ENCODE measurements at regions not wholly inside any gene's neighbourhood (a gene's known extent, or its start where the extent isn't known, plus 50 kb on each side); places are given as distances from the start of the nearest gene placed in this dataset.

GRCh38 chr5:60101573-60101972 lies 208.0 kb upstream of the PDE4D start:
- no peaks in the 10 kb centered on the region for H3K36me3 ChIP-seq
- H3K4me3 ChIP-seq = no peak overlapping the region
- TF ChIP-seq CTCF (IDR thresholded peaks at IDR 0.05) (no peak), POLR2AphosphoS5 (IDR thresholded peaks at IDR 0.05) (no peak), POLR2A (IDR thresholded peaks at IDR 0.05) (no peak), EP300 (IDR thresholded peaks at IDR 0.05) (no peak)
- no peaks in the 10 kb centered on the region for H3K4me1 ChIP-seq
- H3K27ac ChIP-seq = no peak overlapping the region
- no peaks in the 10 kb centered on the region for H3K27me3 ChIP-seq
- no peak for DNase-seq
- 63 to 83% (median 73%) methylated on average over 1 of the region's 1 CpG for WGBS, 5 donors
- no peaks in the 10 kb centered on the region for H3K9me3 ChIP-seq
- intact Hi-C loops (cut with DNase I; ENCODE audit: low total_unique reads) = no loop called here

GRCh38 chr5:60092671-60093422 lies 199.3 kb upstream of the PDE4D start:
- Histone ChIP-seq H3K36me3 (no peaks in the 10 kb centered on the region), H3K4me3 (no peak overlapping the region), H3K27ac (no peak overlapping the region), H3K4me1 (no peaks in the 10 kb centered on the region), H3K27me3 (no peaks in the 10 kb centered on the region), H3K9me3 (peaks cover 0 to 4% (median under 1%) of the 10 kb centered on the region in 4 donors)
- intact Hi-C loops (cut with DNase I; ENCODE audit: low total_unique reads) = no loop called here
- WGBS, 5 donors = 63 to 87% (median 80%) methylated on average over 6 of the region's 6 CpGs
- no peak for DNase-seq
- TF ChIP-seq CTCF (IDR thresholded peaks at IDR 0.05) (no peak), EP300 (IDR thresholded peaks at IDR 0.05) (no peak), POLR2A (IDR thresholded peaks at IDR 0.05) (no peak), POLR2AphosphoS5 (IDR thresholded peaks at IDR 0.05) (no peak)

GRCh38 chr5:60086583-60086982 lies 193.1 kb upstream of the PDE4D start:
- no peaks in the 10 kb centered on the region for H3K4me1 ChIP-seq
- no peak overlapping the region for H3K4me3 ChIP-seq
- DNase-seq = no peak
- H3K27me3 ChIP-seq = no peaks in the 10 kb centered on the region
- no peaks in the 10 kb centered on the region for H3K36me3 ChIP-seq
- intact Hi-C loops (cut with DNase I; ENCODE audit: low total_unique reads) = no loop called here
- H3K9me3 ChIP-seq = peaks cover 0 to 13% (median 4%) of the 10 kb centered on the region in 4 donors
- TF ChIP-seq POLR2AphosphoS5 (IDR thresholded peaks at IDR 0.05) (no peak), CTCF (IDR thresholded peaks at IDR 0.05) (no peak), EP300 (IDR thresholded peaks at IDR 0.05) (no peak), POLR2A (IDR thresholded peaks at IDR 0.05) (no peak)
- H3K27ac ChIP-seq = no peak overlapping the region

GRCh38 chr5:60084226-60084625 lies 190.7 kb upstream of the PDE4D start:
- Histone ChIP-seq H3K27ac (no peak overlapping the region), H3K9me3 (peaks cover 0 to 14% (median 6%) of the 10 kb centered on the region in 4 donors), H3K4me1 (no peaks in the 10 kb centered on the region), H3K36me3 (no peaks in the 10 kb centered on the region), H3K4me3 (no peak overlapping the region), H3K27me3 (no peaks in the 10 kb centered on the region)
- intact Hi-C loops (cut with DNase I; ENCODE audit: low total_unique reads) = no loop called here
- 91 to 99% (median 95%) methylated on average over 10 of the region's 10 CpGs for WGBS, 5 donors
- no peak for DNase-seq
- TF ChIP-seq EP300 (IDR thresholded peaks at IDR 0.05) (no peak), POLR2AphosphoS5 (IDR thresholded peaks at IDR 0.05) (no peak), POLR2A (IDR thresholded peaks at IDR 0.05) (no peak), CTCF (IDR thresholded peaks at IDR 0.05) (no peak)
